GM21390 (cell line): ENCODE measurements at regions not wholly inside any gene's neighbourhood (a gene's known extent, or its start where the extent isn't known, plus 50 kb on each side); places are given as distances from the start of the nearest gene placed in this dataset.

Experiments used
- ATAC-seq: cut with Tn5 transposase; IDR thresholded peaks from one replicate; pipeline ENCODE4 v1.9.1; 2021; ENCODE audit not compliant: unreplicated experiment

DNA sequence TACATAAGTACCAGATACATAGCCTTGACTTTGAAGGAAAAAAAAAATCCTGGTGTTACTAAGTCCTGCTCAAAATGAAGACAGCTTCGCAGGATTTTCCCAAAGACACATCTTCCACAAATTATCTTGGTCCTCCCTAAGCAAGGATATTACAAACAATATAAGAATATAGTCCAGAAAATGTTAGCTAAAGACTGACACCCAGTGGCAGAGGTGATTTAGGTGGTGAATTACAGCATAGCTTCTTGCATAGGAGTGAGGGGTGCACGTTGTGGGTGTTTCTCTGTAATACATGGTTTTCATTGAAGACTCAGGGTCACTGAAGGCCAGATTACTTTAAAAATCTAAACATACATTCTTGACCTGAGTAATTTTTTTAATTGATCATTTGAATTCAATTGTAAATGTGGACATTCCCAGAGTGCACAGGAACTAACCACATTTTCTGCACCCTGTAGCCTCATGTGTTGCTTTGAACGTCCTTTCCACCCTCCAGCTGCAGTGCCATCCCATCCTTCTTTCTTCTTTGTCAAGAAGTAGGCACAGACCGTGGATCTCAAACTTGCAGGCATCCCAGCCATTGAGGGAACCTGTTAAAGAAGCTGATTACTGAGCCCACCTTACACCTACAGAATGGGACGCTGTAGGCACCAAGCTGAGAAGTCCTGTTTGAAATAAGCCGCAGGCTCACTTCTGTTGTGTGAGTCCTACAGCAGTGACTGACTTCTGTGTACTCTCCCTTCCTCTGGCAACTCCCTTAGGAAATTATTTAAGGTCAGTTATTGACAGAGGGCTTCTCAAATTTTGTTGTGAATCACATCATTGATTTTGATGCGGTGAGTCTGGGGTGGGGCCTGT, 102.6 kb downstream of the PERP start:
- ATAC-seq: no peak

DNA sequence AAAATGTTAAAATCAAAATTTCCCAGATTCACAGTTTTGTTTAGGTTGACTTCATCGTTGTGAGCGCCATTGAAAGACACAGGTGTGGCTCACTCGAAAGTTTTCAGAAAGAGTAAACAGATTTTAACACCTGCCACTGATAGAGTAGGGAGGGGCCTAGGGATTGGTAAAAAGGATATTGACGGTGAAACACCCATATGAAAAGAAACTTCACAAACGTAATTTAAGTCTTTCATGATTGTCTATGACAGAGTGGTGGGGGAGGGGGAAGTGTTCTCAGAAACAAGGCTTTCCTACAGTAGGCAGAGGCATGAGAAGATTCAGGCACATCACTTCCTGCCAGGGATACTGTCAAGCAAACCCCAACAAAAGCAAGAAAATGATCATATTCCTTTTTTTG, 101.4 kb downstream of the PERP start:
- ATAC-seq: no peak

DNA sequence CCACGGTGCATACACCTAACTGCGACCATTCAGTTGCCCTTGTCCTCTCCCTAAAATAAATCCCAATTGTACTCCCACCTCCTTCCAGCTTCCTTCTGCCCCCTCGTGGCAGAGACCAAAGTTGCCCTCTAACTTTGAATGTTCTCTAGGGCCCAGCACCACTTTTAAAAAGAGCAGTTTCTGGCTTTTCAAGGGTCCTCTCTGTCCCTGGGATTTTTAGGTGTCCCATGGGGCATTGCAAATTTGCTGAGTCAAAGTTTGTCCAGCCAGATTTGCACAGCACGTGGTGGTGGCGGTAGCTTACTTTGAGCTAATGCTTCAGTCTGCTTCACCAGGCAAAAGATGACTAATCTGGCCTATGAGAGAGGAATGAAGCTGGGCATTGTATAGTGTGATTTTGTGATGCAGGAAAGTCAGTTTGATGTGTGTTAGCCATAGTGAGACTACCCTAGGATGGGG, 100.2 kb downstream of the PERP start:
- ATAC-seq: no peak

DNA sequence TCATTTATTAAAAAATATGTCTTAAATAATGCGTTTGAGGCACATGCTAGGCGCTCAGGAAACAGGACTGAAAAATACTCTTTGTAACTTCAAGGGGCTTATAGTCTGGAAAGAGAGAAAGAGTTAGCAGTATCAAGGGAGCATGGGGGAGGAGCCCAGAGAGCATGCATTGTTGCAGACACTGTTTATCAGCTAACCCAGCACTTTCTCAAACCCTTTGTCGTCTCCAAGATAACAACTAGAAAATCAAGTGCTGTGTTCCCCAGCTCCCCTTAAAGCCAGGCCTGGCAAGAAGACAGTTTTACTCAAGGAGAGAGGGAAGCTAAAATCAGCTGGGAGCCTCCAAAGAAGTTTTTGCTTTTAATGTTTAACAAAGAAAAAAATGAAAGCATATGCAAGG, 98.4 kb downstream of the PERP start:
- ATAC-seq: no peak

DNA sequence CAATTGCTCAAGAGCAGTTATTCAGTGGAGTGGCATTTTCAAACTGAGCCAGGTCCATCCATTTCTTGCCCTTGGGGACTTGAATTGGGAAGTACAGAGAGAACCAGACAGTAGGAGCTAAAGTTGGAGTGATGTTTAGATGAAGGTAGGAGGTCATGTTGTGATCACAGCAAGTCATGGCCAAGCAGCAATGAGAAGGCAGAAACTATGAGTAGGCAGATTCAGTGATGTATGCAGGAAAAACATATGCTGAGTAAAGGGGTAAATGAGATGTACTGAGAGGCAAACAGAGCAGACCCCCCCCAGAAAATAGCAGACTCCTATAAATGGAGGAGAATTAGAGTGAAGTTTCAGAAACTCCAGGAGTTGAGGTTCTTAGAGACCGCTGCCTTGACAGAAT, 95.8 kb downstream of the PERP start:
- no peak for ATAC-seq

DNA sequence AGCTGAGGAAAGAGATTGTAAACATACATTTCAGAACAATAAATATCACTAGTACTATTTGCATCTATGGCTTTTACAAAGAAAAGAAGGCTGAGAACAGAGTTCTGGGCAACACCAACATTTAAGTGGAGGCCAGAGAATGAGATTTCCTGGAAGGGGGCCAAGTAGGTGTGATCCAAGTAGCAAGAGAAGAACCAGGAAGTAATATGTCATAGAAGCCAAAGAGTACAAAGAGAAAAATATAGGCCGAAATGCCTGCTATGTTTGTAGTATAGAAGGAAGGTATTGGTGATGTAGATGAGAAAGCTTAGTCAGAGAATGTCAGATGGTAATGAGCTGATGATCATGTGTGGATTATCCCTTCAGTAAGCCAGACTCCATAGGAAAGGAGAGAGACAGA, 94.5 kb downstream of the PERP start:
- no peak for ATAC-seq

DNA sequence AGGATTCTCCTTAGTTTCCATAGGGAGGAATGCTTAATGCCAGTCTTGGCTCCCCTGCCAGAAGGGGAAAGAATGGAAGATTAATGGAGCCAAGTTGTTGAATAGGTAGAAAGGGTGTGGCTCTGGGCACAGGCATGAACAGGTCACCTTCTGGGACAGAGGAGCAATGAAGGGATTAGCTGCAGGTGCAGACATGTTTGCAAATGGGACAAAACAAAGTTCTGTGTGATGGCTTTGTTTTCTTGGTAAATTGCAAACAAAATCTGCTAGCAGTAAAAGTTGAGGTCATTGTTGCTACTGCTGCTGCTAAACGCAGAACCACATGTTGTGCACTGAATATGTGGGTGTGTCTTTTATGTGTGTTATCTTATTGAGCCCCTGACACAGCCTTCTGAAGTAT, 93.3 kb downstream of the PERP start:
- no peak for ATAC-seq

DNA sequence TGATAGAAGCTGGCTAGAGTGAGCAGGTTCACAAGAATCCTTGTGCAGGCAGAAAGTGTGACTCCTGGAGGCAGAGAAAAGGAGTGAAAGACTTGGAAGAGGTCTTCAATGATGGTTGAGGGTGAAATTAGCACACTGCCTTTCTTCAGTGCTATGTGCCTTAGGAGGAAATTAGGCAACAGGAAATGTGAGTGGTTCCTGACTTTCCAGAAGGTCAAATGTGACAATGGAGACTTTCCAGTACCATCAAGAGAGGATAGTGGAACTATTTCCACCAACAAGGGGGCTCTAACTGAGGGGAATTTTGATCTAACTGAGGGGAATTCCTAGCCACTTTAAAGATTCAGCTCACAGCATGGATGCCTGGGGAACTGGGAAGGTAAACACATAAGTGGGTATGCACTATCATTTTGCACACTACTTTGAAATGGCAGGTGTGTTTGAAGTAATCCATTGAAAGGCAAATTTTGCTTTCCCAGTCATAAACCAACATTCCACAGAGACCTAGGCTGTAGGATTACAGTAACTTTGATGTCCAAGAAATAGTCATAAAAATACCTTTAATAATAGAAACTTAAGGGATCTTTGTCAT, 90.0 kb downstream of the PERP start:
- ATAC-seq: no peak

DNA sequence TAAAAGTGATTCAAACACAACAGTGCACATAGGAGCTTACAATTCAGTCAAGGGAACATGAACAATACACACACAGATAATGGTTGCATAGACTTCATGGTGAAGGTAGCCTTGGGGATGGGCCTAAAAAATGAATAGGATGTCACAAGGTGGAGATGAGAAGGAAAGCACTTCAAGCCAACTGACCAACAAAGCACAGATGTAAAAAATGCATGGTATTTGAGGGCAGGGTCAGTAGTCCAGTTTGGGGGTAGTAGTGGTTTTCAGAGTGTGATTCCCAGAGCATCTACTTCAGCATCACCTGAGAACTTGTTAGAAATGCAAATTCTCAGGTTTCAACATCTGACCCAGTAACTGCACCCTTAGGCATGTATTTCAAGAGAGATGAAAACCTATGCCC, 88.9 kb downstream of the PERP start:
- no peak for ATAC-seq

DNA sequence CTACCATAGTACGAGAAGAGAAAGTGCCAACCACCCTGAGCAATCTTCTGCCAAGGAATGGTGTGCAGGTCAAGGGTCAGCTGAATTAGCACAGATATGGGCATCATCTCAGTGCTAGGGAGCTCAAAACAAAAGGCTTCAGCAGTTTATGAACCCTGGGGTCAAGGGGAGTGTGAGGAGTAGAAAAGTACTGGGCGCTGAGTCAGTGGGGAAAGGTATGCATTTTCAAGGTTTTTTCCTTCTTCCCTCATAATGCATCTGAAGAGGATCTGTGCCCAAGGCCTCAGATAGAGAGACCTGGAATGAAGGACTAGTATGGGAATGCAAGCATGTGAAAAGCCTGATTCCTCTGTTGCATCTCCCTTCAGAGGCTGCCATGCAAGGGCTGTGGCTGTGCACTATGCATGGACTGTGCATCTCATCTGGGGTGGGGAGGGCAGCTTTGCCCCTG, 81.7 kb downstream of the PERP start:
- no peak for ATAC-seq

DNA sequence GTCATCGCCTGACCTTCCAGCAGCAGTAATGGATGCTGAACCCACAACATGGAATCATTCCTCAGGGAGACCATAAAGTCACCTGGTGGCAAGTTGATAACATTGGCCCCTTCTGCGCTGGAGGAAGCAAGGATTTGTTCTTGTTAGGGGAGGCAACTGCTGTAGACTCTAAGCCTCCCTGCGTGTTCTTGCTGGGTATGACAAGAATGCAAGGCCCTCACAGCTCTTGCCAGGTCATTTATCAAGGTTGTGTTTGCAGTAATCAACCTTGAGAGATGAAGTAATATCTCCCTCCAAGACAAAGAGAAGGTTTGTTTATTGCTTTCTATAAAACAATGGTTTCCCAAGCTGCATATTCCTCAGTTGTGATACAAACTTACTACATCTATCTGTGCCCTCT, 80.9 kb downstream of the PERP start:
- no peak for ATAC-seq

DNA sequence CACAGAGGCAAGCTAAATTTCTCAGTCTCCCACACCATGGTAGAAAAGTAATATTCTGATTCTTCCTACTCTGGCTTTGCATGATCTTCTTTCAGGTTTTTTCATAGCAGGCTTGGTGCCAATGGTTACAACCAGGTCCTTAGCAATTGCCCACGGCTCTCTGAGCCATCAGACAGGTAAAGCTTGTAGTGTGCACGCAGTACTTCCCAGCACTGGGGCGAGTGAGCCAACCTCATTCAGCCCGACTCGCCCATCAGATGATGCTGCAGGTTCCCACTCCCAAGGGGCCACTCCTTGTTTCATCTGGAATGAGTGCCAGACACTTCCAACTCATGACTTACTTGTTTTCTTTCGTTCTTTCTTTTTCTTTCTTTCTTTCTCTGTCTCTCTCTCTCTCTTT, 78.3 kb downstream of the PERP start:
- ATAC-seq: no peak

DNA sequence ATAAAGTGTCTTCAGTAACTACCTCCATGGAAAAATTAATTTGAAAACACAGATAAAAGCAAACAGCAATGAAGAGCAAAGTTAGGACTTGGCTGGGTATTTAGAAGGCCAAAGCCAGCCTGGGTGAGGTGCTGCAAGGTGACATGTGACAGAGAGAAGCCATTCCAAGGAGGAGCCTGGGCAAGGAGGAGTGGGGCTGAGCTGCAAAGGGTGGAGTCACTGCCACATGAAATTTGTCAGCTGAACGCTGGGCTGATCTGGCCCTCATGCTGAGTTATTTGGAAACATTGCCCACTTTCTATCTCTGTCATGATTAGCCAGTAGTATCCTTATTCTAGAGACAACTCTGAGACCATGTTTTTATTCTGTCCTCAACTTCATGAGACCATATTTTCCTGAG, 76.3 kb downstream of the PERP start:
- no peak for ATAC-seq

DNA sequence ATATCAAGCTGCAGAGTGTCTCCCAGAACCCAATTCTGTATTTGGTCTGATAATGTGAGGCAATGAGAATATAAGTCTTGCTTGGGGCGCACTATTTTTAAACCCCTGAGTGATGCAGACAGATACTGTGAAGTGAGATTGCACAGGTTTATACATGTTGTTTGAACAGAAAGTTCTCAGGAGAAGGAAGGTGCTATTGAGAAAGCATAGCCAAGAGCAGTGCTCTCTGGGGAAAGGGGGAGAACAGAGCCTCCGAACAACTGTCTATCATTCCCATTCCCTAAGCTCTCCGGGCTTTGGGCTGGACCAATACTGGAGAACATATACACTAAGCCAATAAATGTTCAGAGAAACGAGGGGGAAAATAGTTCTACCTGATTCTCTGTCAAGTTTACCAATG, 75.8 kb downstream of the PERP start:
- ATAC-seq: no peak

DNA sequence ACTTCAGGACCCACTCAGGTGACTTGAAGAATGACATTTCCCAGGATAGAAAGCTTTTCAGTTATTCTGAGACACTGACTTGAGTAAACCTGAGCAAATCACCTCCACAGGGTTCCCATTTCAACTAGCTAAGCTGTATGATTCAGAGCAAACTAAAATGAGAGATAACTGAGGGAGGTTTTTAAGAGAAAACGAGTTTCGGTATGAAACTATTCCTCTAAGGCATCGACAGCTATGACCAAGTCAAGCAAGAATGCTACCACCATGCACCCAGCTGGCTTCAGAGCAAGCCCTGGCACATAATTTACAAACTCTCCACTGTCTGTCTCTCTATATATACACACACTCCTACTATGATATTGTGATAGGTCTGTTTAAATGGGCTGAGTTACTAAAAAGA, 75.4 kb downstream of the PERP start:
- no peak for ATAC-seq

DNA sequence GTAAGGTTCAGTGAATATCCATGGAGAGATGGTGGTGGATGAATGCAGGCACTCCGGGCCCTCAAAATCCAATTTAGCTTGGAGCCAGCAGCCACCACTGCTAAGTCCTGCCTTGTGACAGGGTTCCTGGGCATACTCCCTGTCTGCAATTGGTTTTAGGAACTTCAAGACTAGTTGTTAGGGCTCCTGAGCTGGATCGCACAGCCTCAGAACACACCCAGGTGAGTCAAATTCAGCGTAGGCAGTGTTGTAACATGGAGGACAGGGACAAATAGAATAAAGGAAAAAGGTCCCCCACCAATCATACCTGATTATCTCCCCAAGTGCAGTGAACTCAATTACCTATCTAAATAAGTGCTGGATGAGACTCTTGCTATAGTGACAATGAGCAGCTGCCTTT, 74.6 kb downstream of the PERP start:
- ATAC-seq: no peak

DNA sequence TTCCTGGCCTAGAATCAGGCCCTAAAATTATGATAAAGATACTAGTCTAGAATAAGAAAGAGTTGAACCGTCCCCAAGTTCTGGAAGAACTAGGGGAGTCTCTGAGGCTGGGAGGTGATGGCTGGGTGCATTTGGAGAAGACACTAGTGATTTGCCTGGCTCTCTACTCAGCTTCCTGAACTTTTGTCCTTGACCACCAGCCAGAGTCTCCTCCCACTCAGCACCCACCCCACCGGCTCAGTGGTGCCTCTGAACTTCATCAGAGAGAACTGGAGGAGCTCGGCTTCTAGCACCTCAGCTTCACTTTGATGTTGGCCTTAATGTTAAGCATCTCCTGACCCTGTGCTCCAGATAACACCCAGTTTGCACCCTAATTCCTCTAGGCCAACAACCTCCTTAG, 73.0 kb downstream of the PERP start:
- no peak for ATAC-seq

DNA sequence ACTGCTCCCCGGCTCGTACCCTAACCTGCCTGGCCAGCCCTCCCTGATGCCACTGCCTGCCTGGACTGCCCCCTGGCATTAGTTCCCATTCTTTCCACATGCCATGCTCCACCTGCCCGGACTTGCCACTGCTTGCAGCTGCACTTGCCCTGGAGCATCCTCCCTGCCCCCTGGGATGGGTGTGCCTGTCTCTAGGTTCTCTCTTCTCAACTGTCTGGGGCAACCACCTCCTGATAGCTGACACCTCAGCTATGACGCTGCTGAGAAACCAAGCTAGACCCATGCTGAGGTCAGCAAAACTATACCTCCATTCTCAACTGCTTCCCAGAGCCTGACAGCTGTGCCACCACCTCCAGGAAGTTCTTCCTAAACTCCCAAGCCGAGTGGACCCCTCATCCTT, 72.1 kb downstream of the PERP start:
- no peak for ATAC-seq

DNA sequence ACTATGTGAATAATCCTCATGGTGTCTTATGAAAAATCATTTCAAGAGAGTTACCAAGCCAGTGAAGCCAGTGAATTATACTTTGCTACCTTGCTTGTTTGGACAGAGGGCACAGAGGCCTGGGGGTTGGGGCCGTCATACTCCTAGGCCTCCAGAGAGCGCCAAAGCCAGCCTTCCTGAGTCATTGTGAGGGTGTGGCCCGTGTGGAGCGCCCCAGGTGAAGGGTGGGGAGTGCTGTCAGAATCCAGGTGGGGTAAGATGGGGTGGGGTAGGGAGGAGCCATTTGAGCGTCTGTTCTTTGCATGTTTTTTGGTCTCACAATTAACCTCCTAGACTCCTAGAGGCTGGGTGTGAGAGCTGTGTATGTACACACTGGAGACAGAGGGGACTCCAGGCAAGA, 71.1 kb downstream of the PERP start:
- ATAC-seq: no peak

DNA sequence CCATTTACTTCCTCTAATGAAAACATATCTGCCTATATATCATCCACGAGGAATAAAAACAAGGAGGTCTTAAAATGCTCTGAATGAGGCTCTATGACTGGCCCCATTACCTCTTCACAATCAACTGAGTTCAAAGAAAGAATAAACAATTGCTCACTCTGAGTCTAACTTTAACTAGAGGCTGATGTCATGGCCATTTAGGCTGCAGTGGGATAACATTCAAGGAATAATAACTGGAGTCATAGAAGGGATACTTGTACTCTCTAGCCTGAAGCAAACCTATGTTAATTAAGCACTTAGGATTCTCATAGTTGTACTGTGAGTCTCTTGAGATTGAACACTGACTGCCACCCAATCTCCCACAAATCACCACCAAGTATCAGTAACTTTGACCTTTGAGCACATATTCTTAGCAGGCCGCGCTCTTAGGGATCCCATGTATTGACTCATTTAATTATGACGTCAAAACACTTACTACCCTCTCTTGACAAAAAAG, 70.2 kb downstream of the PERP start:
- ATAC-seq: no peak

DNA sequence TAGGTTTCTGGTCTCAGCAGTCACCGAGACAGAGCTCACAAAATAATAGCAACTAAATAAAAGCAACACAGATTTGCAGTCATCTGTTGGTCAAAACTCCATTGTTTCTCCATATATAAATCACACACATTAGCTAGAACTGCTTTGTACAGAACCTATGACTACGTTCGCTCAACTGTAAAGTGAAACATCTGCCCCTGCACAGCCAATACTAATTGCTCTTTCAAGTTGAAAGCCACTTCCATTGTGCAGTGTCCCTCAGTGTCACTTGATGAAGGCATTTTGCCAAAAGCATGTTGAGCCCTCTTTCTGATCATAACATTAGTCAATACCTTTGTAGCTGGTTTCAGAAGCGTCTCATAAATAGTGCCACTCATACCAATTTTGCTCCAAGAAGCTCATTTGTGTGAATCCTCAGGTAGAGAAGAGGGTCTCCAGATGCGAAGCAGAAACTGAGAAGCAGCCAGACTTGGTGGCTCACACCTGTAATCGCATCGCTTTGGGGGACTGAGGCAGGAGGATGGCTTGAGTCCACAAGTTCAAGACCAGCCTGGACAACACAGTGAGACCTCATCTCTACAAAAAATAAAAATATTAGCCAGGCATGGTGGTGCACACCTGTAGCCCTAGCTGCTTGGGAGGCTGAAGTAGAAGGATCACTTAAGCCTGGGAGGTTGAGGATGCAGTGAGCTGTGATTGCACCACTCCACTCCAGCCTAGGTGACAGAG, 68.9 kb downstream of the PERP start:
- no peak for ATAC-seq
